GM19372 (cell line): ENCODE measurements at regions not wholly inside any gene's neighbourhood (a gene's known extent, or its start where the extent isn't known, plus 50 kb on each side); places are given as distances from the start of the nearest gene placed in this dataset.

Source experiments
- ATAC-seq: cut with Tn5 transposase; IDR thresholded peaks from one replicate; pipeline ENCODE4 v1.9.1; 2021; ENCODE audit warnings: mild to moderate bottlenecking, low read depth, moderate library complexity; ENCODE audit not compliant: unreplicated experiment

DNA sequence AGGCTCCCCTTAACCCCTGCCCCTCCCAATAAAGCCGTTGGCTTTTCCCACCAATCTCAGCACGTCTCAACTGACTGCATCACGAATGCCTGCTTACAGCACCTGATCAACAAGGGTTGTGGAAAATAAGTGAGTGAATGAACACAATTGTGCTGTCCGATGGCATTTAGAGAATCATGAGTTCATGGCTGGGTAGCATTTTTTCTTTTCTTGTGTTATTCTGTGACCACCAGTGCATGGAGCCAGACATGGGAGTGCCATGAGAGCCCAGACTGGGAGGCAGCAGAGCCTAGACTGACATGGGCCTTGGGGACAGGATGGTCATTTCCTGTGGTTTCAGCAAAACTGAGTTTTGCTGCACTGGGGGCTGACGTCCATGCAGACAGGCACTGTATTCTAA, 254.1 kb upstream of the IGFBP3 start:
- ATAC-seq = no peak

DNA sequence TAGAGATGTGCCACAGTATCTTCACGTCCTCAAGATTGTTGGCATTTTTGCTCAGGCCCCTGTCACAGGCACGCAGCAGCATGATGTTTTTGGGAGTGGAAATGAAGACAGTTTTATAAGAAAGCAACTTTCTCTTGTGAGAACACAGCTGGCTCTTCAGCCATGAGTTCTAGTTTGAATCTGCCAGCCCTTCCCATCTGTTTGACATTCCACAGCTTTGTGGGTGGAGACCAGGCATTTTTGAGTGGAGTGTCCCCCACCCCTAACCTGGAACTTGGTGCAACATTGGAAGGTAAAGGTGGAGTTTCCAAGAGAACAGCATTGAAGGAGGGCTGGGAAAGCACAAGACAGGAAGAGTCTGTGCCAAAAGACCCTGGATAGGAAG, 253.1 kb upstream of the IGFBP3 start:
- ATAC-seq = no peak

- no peak for ATAC-seq
These were observed 252.6 kb upstream of the IGFBP3 start for GRCh38 chr7:46173476-46174195.

- ATAC-seq = no peak
These were observed 249.7 kb upstream of the IGFBP3 start for GRCh38 chr7:46170792-46171191.

- ATAC-seq = no peak
These were observed 248.9 kb upstream of the IGFBP3 start for GRCh38 chr7:46170021-46170420.

GRCh38 chr7:46169384-46169755, 248.3 kb upstream of the IGFBP3 start:
- no peak for ATAC-seq

- no peak for ATAC-seq
These were observed 247.8 kb upstream of the IGFBP3 start for GRCh38 chr7:46168671-46169383.

DNA sequence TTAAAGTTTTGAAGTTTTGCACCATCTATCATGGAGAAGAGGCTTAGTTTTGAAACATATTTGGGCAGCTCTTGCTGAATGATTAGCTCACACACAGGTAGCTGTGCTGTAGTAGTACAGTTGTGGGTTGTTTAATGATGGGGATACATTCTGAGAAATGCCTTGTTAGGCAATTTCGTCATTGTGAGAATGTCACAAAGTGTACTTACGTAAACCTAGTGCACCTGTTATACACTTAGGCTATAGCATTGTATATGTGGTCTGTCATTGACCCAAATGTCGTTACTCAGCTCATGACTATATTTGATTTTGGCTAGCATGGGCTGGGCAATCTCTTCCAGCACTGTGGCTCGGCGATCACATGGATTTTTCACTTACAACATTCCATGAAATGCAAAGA, 247.2 kb upstream of the IGFBP3 start:
- ATAC-seq = no peak

DNA sequence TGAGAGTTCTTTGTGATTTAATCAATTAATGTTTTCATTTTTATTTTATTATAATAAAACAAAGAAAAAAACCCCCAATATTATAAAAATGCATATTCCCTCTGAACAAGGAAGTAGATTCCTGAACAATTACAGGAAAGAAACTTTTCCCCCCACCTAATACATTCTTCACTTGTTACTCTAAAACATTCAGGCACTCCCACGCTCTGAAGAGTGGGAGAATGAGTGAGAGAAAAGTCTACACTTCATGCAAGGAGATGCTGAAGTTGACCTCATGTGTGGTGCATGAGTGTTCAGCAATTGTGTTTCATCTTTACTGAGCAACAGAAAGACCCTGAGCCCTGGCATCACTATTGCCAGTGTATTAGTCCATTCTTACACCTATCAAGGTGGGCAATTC, 244.2 kb upstream of the IGFBP3 start:
- ATAC-seq = no peak

DNA sequence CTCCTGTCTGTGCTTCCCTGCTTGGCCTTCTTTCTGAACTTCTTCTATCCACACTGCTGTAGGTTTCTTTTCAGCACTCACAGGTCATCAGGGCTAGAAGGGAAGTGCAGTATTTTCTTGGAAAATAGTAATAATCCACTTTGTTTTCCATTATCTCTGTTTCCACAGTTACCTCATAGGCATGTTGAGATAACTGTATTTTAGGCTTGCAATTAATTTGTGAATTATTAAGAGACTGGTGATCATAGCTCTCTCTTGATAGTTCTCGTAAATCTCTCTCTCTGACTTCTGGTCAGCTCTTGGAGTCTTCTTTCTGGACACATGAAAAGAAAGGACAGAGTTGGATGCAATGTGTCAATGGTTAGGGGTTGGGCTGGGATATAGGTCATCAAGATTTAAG, 243.6 kb upstream of the IGFBP3 start:
- ATAC-seq = no peak

GRCh38 chr7:46163246-46163645, 242.2 kb upstream of the IGFBP3 start:
- no peak for ATAC-seq

DNA sequence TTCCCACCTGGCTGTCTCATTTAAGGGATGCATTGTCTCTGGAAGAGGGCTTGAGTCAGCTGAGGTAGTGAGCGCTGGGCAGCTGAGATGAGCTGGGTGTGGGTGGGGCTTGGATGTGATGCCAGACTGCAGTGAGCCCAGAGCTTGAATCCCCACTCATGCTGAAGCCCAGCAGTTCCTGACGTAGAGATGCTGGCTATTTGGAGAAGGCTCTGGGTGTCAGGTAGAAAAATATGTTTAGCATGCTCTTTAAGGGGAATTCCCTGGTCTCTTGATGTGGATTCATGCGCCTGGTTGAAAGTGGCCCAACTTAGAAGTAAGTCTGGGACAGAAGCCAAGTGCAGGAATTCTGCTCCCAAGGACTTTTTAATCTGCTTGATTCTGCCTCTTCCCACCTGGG, 241.5 kb upstream of the IGFBP3 start:
- no peak for ATAC-seq

DNA sequence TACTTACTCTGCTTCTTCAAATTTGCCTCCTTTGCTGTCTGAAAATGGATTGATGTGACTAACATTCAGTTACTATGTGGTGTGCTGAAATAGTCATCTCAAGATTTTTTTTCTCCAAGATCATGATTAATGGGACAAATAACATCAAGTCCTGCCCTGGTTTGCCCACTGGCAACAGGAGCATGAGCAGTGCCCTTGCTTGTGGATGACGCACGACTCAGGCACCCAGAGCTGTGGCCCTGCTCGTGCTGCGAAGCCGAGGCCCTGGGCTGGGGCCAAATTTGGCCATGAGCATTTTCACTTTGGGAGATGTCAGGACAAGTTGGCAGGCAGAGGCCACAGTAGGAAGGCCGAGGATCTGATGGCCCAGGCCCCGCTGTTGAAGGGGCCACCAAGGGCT, 239.8 kb upstream of the IGFBP3 start:
- no peak for ATAC-seq

GRCh38 chr7:46157931-46158330, 236.9 kb upstream of the IGFBP3 start:
- ATAC-seq = no peak

GRCh38 chr7:46157404-46157803, 236.3 kb upstream of the IGFBP3 start:
- no peak for ATAC-seq

- no peak for ATAC-seq
These were observed 235.8 kb upstream of the IGFBP3 start for GRCh38 chr7:46156853-46157252.

DNA sequence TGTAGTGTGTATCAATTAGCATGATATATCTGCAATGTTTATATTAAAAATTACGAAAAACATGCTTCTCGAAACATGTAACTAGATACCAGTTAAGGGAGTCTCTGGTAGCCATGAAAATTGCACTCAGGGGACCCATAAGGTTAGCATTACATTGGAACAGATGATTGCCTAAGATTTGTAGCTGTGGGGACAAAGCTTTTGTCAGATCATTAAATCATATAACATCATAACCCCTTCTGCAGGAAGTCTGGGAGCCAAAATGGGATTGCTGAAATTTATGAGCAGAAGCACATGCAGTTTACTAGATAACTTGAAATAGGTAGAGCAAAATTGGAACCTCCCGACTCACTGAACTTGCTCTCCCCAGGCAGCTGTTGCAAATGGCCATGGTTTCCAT, 235.0 kb upstream of the IGFBP3 start:
- no peak for ATAC-seq

GRCh38 chr7:46155367-46155766, 234.3 kb upstream of the IGFBP3 start:
- no peak for ATAC-seq

DNA sequence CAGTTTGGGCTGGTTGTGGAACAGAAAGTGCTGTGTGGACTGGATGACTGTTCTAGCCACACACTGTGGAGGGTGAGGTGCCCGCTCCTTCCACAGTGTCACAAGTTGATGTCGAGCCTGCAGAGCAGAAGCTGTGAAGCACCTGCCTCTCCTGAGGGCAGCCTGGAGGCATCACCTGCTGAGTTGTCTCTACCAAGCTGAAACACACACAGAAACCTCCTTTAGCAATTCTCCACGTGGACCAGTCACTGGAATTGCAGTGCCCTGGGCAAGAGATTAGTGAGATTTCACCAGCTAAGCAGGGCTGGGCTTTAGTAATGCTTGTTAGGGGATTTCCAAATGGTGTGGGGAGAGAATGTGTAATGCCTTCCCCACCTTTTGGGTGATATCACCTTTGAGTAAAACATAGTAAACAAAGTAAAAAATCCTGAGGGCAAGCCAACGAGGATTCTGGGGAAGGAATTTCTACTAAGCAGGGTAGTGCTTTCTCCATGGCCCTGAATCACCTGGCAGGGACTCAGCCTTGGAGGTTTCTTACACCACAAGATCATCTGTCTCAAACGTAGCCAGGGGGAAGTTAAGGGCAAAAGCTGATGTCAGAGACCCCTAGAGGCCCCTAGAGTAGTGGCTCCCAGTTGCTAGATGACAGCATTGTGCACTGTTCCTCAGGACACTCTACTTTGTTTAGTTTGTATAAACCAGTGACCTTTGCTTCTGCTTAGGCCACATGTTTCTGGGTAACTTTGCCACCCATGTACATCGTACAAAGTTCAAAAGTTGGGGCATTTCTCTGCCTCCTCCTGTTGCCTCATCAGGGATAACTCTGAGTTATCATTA, 233.1 kb upstream of the IGFBP3 start:
- no peak for ATAC-seq

GRCh38 chr7:46153583-46153950, 232.5 kb upstream of the IGFBP3 start:
- ATAC-seq = no peak

DNA sequence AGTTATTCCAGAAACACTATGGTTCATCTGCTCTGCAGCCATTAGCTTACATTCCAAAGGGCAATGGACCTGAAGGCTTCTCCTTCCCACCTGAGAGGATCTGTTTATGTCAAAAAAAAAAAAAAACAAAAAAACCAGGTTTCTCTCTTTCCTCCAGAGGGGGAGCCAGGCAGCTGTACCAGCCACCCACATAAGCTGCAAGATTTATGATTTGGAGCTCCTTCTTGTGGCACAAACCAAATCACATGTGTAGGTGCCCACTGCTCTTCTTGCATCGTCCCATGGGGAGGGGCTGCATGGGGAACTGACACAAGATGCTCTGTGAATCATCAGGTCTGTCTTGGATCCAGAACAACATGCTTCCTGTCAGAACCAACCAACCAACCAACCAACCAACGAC, 231.6 kb upstream of the IGFBP3 start:
- no peak for ATAC-seq

DNA sequence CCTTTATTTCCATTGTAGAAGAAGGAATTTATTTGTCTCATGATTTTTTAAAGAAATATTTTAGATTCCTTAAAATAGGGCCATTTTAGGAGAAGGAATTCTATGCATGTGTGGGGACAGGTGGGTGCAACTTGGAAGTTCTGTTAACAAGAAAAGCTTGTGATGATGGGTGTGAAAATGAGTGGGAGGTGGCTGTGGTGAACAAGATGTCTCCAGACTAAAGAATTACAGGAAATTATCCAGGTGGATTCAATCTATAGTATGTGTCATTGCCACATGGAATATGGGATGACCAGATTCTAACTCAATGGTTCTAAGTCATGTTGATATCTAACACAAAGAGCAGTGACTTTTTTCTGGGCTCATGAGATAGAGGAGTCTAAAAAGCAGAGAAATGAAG, 229.6 kb upstream of the IGFBP3 start:
- no peak for ATAC-seq
